ENCODE measurements at regions not wholly inside any gene's neighbourhood (a gene's known extent, or its start where the extent isn't known, plus 50 kb on each side); places are given as distances from the start of the nearest gene placed in this dataset.

GRCh38 chr11:92357344-92357743 is 132.7 kb downstream of the FAT3 start:
- no peaks in the 10 kb centered on the region for H3K4me1 ChIP-seq (ENCODE audit: control insufficient read depth, insufficient read depth, low read length)
- ATAC-seq: no peak
- peaks cover 7% of the 10 kb centered on the region for H3K36me3 Mint-ChIP-seq
- TF ChIP-seq CTCF (IDR thresholded peaks at IDR 0.05): no peak
- H3K36me3 ChIP-seq (ENCODE audit: control insufficient read depth, insufficient read depth, low read length): no peaks in the 10 kb centered on the region
- intact Hi-C loops (cut with micrococcal nuclease): no loop called here
- no peak overlapping the region for H3K27ac ChIP-seq (ENCODE audit: low read length)
- H3K27me3 Mint-ChIP-seq (ENCODE audit: low read depth in 2 of 2): no peaks in the 10 kb centered on the region
- no peaks in the 10 kb centered on the region for H3K4me1 Mint-ChIP-seq
- H3K9me3 ChIP-seq (ENCODE audit: control insufficient read depth, insufficient read depth, low read length): no peaks in the 10 kb centered on the region
- no peaks in the 10 kb centered on the region for H3K27me3 ChIP-seq (ENCODE audit: control insufficient read depth, insufficient read depth, low read length)
- DNase-seq: no peak
- peaks cover 6 to 10% of the 10 kb centered on the region in 2 donors for H3K9me3 Mint-ChIP-seq
- no peak overlapping the region for H3K4me3 ChIP-seq (ENCODE audit: low read length)
- no peak overlapping the region for H3K4me3 Mint-ChIP-seq
- H3K27ac Mint-ChIP-seq: no peak overlapping the region

- H3K36me3 ChIP-seq (ENCODE audit: control insufficient read depth, insufficient read depth, low read length): no peaks in the 10 kb centered on the region
- WGBS (ENCODE audit: insufficient coverage): 86% methylated on average over 1 of the region's 2 CpGs
- no peak overlapping the region for H3K4me3 ChIP-seq (ENCODE audit: low read length)
- H3K36me3 Mint-ChIP-seq: peaks cover 2% of the 10 kb centered on the region
- no peaks in the 10 kb centered on the region for H3K27me3 Mint-ChIP-seq (ENCODE audit: low read depth in 2 of 2)
- intact Hi-C loops (cut with micrococcal nuclease): no loop called here
- no peak for TF ChIP-seq CTCF (IDR thresholded peaks at IDR 0.05)
- no peak for DNase-seq
- H3K9me3 Mint-ChIP-seq: peaks cover 3 to 7% of the 10 kb centered on the region in 2 donors
- H3K4me1 Mint-ChIP-seq: no peaks in the 10 kb centered on the region
- H3K4me1 ChIP-seq (ENCODE audit: control insufficient read depth, insufficient read depth, low read length): no peaks in the 10 kb centered on the region
- no peaks in the 10 kb centered on the region for H3K9me3 ChIP-seq (ENCODE audit: control insufficient read depth, insufficient read depth, low read length)
- H3K27ac Mint-ChIP-seq: no peak overlapping the region
- ATAC-seq: no peak
- H3K27me3 ChIP-seq (ENCODE audit: control insufficient read depth, insufficient read depth, low read length): no peaks in the 10 kb centered on the region
- H3K27ac ChIP-seq (ENCODE audit: low read length): no peak overlapping the region
- H3K4me3 Mint-ChIP-seq: no peak overlapping the region
These were observed 133.2 kb downstream of the FAT3 start for GRCh38 chr11:92357841-92358240.

GRCh38 chr11:92361551-92361950 is 136.9 kb downstream of the FAT3 start:
- Histone ChIP-seq H3K9me3 (ENCODE audit: control insufficient read depth, insufficient read depth, low read length) (no peaks in the 10 kb centered on the region), H3K27me3 (ENCODE audit: control insufficient read depth, insufficient read depth, low read length) (no peaks in the 10 kb centered on the region), H3K4me1 (ENCODE audit: control insufficient read depth, insufficient read depth, low read length) (no peaks in the 10 kb centered on the region), H3K27ac (ENCODE audit: low read length) (no peak overlapping the region), H3K4me3 (ENCODE audit: low read length) (no peak overlapping the region), H3K36me3 (ENCODE audit: control insufficient read depth, insufficient read depth, low read length) (no peaks in the 10 kb centered on the region)
- TF ChIP-seq CTCF (IDR thresholded peaks at IDR 0.05): no peak
- Mint-ChIP-seq H3K27me3 (ENCODE audit: low read depth in 2 of 2) (no peaks in the 10 kb centered on the region), H3K9me3 (peaks cover 0 to 2% of the 10 kb centered on the region in 2 donors), H3K4me1 (no peaks in the 10 kb centered on the region), H3K27ac (no peak overlapping the region), H3K4me3 (no peak overlapping the region), H3K36me3 (no peaks in the 10 kb centered on the region)
- intact Hi-C loops (cut with micrococcal nuclease): no loop called here
- 85% methylated on average over 2 of the region's 2 CpGs for WGBS (ENCODE audit: insufficient coverage)
- no peak for DNase-seq
- ATAC-seq: no peak

GRCh38 chr11:92362989-92363388 is 138.4 kb downstream of the FAT3 start:
- Mint-ChIP-seq H3K27me3 (ENCODE audit: low read depth in 2 of 2) (no peaks in the 10 kb centered on the region), H3K27ac (no peak overlapping the region), H3K36me3 (no peaks in the 10 kb centered on the region), H3K9me3 (peaks cover 0 to 2% of the 10 kb centered on the region in 2 donors), H3K4me3 (no peak overlapping the region), H3K4me1 (no peaks in the 10 kb centered on the region)
- DNase-seq (no peak), ATAC-seq (no peak)
- Histone ChIP-seq H3K9me3 (ENCODE audit: control insufficient read depth, insufficient read depth, low read length) (no peaks in the 10 kb centered on the region), H3K36me3 (ENCODE audit: control insufficient read depth, insufficient read depth, low read length) (no peaks in the 10 kb centered on the region), H3K27me3 (ENCODE audit: control insufficient read depth, insufficient read depth, low read length) (no peaks in the 10 kb centered on the region), H3K4me1 (ENCODE audit: control insufficient read depth, insufficient read depth, low read length) (no peaks in the 10 kb centered on the region), H3K27ac (ENCODE audit: low read length) (no peak overlapping the region), H3K4me3 (ENCODE audit: low read length) (no peak overlapping the region)
- intact Hi-C loops (cut with micrococcal nuclease): no loop called here
- TF ChIP-seq CTCF (IDR thresholded peaks at IDR 0.05): no peak
- 94% methylated on average over 1 of the region's 1 CpG for WGBS (ENCODE audit: insufficient coverage)
